Natural killer cell (primary cell): ENCODE measurements at regions not wholly inside any gene's neighbourhood (a gene's known extent, or its start where the extent isn't known, plus 50 kb on each side); places are given as distances from the start of the nearest gene placed in this dataset.

ENCODE experiments used
- ATAC-seq, 3 donors: fragments of 150-1000 bp in 2 of 3; fragments of 200-7000 bp in 1 of 3; cut with Tn5 transposase; 1 replicate in 1 of 3; 2 replicates in 2 of 3; pipeline ENCODE4 v1.10.0; 2021; ENCODE audit warnings: mild to moderate bottlenecking in 2 of 3, moderate library complexity in 2 of 3
- DNase-seq, 2 donors: peaks; one replicate each; pipeline versions ENCODE4 v3.0.0 to v3.0.0-alpha.2; 2013 to 2021; ENCODE audit warnings: mixed read lengths in 1 of 2
- H3K27ac ChIP-seq: one replicate; pipeline ENCODE4 v1.5.1; 2013; ENCODE audit warnings: mild to moderate bottlenecking, low read length
- H3K27me3 ChIP-seq: one replicate; pipeline ENCODE4 v1.6.1; 2013; ENCODE audit warnings: low read length; ENCODE audit not compliant: control insufficient read depth, insufficient read depth
- H3K36me3 ChIP-seq: one replicate; pipeline ENCODE4 v1.6.1; 2013; ENCODE audit warnings: low read length; ENCODE audit not compliant: control insufficient read depth, insufficient read depth
- H3K4me1 ChIP-seq: one replicate; pipeline ENCODE4 v1.6.1; 2013; ENCODE audit warnings: low read length; ENCODE audit not compliant: control insufficient read depth, insufficient read depth
- H3K4me3 ChIP-seq: one replicate; pipeline ENCODE4 v1.5.1; 2013; ENCODE audit warnings: low read length
- H3K9me3 ChIP-seq: one replicate; pipeline ENCODE4 v1.6.1; 2013; ENCODE audit warnings: low read length; ENCODE audit not compliant: control insufficient read depth, insufficient read depth
- H3K27ac Mint-ChIP-seq, 2 donors: one replicate each; pipeline ENCODE4 v1.8.0; 2022; ENCODE audit warnings: mild to moderate bottlenecking in 2 of 2, mixed read lengths in 2 of 2, moderate library complexity in 1 of 2
- H3K27me3 Mint-ChIP-seq, 2 donors: one replicate each; pipeline ENCODE4 v1.8.0; 2022; ENCODE audit warnings: low read depth in 2 of 2, mixed read lengths in 2 of 2
- H3K36me3 Mint-ChIP-seq: one replicate; pipeline ENCODE4 v1.8.0; 2022; ENCODE audit warnings: mixed read lengths
- H3K4me1 Mint-ChIP-seq, 2 donors: one replicate each; pipeline ENCODE4 v1.8.0; 2022; ENCODE audit warnings: mixed read lengths in 2 of 2
- H3K4me3 Mint-ChIP-seq: one replicate; pipeline ENCODE4 v1.8.0; 2022; ENCODE audit warnings: mild to moderate bottlenecking, moderate library complexity, mixed read lengths
- H3K9me3 Mint-ChIP-seq, 2 donors: one replicate each; pipeline ENCODE4 v1.8.0; 2022; ENCODE audit warnings: mixed read lengths in 2 of 2
- WGBS: methylation state at CpG from one replicate; pipeline ENCODE4 v1.1.7; 2013; ENCODE audit warnings: missing lambda C conversion rate; ENCODE audit not compliant: insufficient coverage; 5-methylcytosine and 5-hydroxymethylcytosine counted together
- intact Hi-C: fragments of 100-400 bp; cut with micrococcal nuclease; formaldehyde crosslinking; loops from one replicate; pipeline ENCODE4 v1.14.2; 2022
- TF ChIP-seq, protein P1 (sequence below): fragments of 200-600 bp; IDR thresholded peaks from one replicate; pipeline ENCODE4 v1.8.0; 2022; ENCODE audit warnings: antibody characterized with exemption

DNA sequence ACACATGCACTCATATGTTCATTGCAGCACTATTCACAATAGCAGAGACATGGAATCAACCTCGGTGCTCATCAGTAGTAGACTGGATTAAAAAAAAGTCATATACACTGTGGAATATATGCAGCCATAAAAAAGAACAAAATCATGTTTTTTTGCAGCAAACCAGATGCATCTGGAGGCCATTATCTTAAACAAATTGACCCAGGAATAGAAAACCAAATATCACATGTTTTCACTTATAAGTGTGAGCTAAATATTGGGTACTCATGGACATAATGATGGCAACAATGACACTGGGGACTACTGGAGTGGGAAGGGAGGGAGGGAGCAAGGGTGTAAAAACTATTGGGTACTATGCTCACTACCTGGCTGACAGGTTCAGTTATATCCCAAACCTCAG lies 792.6 kb downstream of the EPHA4 start:
- intact Hi-C loops: no loop called here
- TF ChIP-seq, protein P1, sequence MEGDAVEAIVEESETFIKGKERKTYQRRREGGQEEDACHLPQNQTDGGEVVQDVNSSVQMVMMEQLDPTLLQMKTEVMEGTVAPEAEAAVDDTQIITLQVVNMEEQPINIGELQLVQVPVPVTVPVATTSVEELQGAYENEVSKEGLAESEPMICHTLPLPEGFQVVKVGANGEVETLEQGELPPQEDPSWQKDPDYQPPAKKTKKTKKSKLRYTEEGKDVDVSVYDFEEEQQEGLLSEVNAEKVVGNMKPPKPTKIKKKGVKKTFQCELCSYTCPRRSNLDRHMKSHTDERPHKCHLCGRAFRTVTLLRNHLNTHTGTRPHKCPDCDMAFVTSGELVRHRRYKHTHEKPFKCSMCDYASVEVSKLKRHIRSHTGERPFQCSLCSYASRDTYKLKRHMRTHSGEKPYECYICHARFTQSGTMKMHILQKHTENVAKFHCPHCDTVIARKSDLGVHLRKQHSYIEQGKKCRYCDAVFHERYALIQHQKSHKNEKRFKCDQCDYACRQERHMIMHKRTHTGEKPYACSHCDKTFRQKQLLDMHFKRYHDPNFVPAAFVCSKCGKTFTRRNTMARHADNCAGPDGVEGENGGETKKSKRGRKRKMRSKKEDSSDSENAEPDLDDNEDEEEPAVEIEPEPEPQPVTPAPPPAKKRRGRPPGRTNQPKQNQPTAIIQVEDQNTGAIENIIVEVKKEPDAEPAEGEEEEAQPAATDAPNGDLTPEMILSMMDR: no peak
- H3K27ac Mint-ChIP-seq: no peak overlapping the region
- no peaks in the 10 kb centered on the region for H3K27me3 ChIP-seq
- H3K4me3 ChIP-seq: no peak overlapping the region
- H3K9me3 Mint-ChIP-seq: peaks cover 0 to 7% of the 10 kb centered on the region in 2 donors
- no peak overlapping the region for H3K27ac ChIP-seq
- no peaks in the 10 kb centered on the region for H3K4me1 Mint-ChIP-seq
- H3K4me1 ChIP-seq: no peaks in the 10 kb centered on the region
- 100% methylated on average over 1 of the region's 1 CpG for WGBS
- no peaks in the 10 kb centered on the region for H3K27me3 Mint-ChIP-seq
- DNase-seq: no peak
- H3K36me3 ChIP-seq: no peaks in the 10 kb centered on the region
- no peaks in the 10 kb centered on the region for H3K9me3 ChIP-seq
- no peak for ATAC-seq
- H3K4me3 Mint-ChIP-seq: no peak overlapping the region
- no peaks in the 10 kb centered on the region for H3K36me3 Mint-ChIP-seq

DNA sequence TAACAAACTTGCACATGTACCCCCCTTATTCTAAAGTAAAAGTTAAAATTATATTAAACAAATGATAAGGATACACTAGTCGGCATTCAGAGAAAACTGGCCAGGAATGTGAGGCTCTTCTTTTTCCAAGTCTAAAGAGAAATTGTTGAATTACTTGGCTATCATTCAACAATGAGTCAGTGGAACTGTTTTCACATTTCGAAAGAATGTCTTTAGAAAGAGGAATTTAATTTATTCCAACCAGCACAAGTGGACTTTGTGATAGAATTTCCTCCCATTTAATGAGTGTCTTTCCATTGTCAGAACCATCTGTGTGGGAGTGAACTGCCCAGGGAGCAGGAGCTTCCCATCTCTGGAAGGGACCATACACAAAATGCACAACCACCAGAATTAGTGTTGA lies 792.2 kb downstream of the EPHA4 start:
- Mint-ChIP-seq H3K4me3 (no peak overlapping the region), H3K4me1 (no peaks in the 10 kb centered on the region), H3K9me3 (peaks cover 0 to 7% of the 10 kb centered on the region in 2 donors), H3K27me3 (no peaks in the 10 kb centered on the region), H3K36me3 (no peaks in the 10 kb centered on the region), H3K27ac (no peak overlapping the region)
- H3K36me3 ChIP-seq: no peaks in the 10 kb centered on the region
- DNase-seq (no peak), ATAC-seq (no peak)
- H3K9me3 ChIP-seq: no peaks in the 10 kb centered on the region
- H3K4me1 ChIP-seq: no peaks in the 10 kb centered on the region
- H3K4me3 ChIP-seq: no peak overlapping the region
- H3K27ac ChIP-seq: no peak overlapping the region
- no peaks in the 10 kb centered on the region for H3K27me3 ChIP-seq
- WGBS: 100% methylated on average over 1 of the region's 2 CpGs
- intact Hi-C loops: no loop called here
- TF ChIP-seq, protein P1: no peak

DNA sequence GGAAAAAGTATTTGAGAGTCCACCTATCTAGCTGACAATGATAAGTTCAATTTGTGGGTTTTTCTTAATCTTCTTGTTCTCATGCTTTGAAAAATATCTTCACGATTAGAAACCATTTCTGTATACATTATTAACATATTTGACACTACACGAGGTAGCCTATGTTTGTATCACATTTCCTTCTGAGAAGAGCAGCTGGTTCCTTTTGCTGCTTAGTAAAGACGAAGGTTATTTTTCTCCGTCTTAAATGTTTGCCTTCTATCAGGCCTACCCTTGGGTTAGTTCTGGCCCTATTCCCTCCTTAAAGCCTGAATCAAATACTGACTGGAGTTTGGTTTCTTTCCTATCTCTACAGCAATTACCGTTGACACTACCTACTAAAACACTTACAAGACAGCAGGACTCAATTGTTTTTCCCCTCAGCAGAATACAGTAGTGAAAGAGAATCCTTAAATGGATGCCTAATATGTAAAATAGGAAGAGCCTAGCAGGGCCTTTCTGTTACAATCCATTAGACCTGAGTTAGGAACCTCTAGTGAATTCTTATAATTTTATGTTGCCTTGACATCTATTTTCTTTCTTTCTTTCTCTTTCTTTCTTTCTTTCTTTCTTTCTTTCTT lies 790.4 kb downstream of the EPHA4 start:
- no peak overlapping the region for H3K27ac ChIP-seq
- no peaks in the 10 kb centered on the region for H3K4me1 Mint-ChIP-seq
- no peaks in the 10 kb centered on the region for H3K4me1 ChIP-seq
- H3K36me3 ChIP-seq: no peaks in the 10 kb centered on the region
- no peaks in the 10 kb centered on the region for H3K9me3 ChIP-seq
- DNase-seq (no peak), ATAC-seq (no peak)
- H3K9me3 Mint-ChIP-seq: peaks cover 0 to 5% of the 10 kb centered on the region in 2 donors
- H3K27me3 ChIP-seq: no peaks in the 10 kb centered on the region
- no peak overlapping the region for H3K4me3 Mint-ChIP-seq
- no peaks in the 10 kb centered on the region for H3K36me3 Mint-ChIP-seq
- WGBS: 80% methylated on average over 4 of the region's 5 CpGs
- TF ChIP-seq, protein P1: no peak
- no peaks in the 10 kb centered on the region for H3K27me3 Mint-ChIP-seq
- intact Hi-C loops: no loop called here
- H3K4me3 ChIP-seq: no peak overlapping the region
- no peak overlapping the region for H3K27ac Mint-ChIP-seq

DNA sequence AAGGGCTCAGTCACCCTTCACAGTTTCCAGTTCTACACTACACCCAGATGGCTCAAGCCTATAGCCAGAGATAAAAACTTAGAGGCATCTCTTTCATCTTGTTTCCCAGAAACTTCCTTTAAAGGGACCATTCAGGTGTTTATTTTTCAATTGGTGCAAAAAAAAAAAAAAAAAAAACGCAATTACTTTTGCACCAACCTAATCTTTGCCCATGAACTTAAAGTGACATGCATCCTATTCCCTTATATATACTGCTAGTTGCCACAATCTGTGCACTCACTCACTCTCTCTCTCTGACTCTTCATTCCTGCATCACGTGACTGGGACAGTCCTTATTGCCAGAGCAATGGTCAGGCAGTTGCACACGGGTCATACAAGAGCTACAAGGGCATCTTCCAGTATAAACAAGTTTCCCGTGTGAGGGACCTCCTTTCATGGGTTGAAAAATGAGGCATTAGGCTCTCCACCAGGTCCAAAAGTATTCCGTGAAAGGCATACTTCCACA lies 789.4 kb downstream of the EPHA4 start:
- Mint-ChIP-seq H3K27ac (no peak overlapping the region), H3K27me3 (no peaks in the 10 kb centered on the region), H3K4me3 (no peak overlapping the region), H3K9me3 (peaks cover 0 to 3% of the 10 kb centered on the region in 2 donors), H3K36me3 (no peaks in the 10 kb centered on the region), H3K4me1 (no peaks in the 10 kb centered on the region)
- 73% methylated on average over 3 of the region's 5 CpGs for WGBS
- no peak for DNase-seq
- no peaks in the 10 kb centered on the region for H3K9me3 ChIP-seq
- H3K27ac ChIP-seq: no peak overlapping the region
- intact Hi-C loops: no loop called here
- H3K36me3 ChIP-seq: no peaks in the 10 kb centered on the region
- no peak overlapping the region for H3K4me3 ChIP-seq
- no peaks in the 10 kb centered on the region for H3K27me3 ChIP-seq
- no peak for ATAC-seq
- TF ChIP-seq, protein P1: no peak
- H3K4me1 ChIP-seq: no peaks in the 10 kb centered on the region
